ENCODE measurements at regions not wholly inside any gene's neighbourhood (a gene's known extent, or its start where the extent isn't known, plus 50 kb on each side); places are given as distances from the start of the nearest gene placed in this dataset.
A peak's percentile ranks its signal among the peaks of the same experiment; 100 is the strongest.
"Not testable (repeated sequence)": the region's sequence is repeated elsewhere in the genome, so short reads cannot be mapped to it uniquely, and the experiment has no call there.

DNA sequence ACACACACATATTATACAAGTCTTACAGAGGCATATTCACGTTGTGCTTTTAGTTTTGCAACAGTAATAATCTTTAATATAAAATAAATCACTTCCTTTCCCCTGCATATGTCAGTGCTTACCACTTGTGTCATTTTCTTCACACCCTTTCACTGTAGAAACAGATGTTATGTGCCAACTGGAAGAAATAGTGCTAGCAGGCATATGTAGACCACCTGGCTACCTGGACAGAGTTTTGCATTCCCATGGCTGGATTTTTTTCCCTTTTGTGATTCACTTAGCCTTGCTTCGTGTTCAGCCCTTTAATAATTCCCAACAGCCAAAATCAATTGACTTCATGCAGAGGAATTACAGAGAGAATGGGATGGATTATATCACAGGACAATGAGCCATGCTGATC is 399.1 kb upstream of the SPRY2 start:
- no peak for DNase-seq

GRCh38 chr13:80737513-80737912 is 396.6 kb upstream of the SPRY2 start:
- DNase-seq: no peak

- DNase-seq: no peak
Measured at GRCh38 chr13:80727321-80727975, 386.5 kb upstream of the SPRY2 start.

DNA sequence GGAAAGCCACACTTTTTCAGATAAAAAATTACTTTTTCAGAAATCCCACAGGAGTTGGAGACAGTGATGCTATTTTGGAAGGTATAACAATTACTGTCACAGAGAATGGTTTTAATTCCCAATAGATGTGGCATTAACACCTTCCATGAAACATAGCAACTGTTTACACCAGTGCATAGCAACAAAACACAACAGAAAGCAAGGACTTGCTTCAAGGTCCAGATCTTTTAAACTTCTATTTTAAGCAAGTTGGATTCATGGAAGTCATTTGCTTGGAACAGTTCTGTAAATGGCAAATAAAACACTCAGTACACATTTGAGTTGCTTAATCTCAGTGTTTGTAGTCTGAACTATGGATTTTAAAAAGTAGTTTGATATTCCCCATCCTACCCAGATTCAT is 385.9 kb upstream of the SPRY2 start:
- no peak for DNase-seq

DNA sequence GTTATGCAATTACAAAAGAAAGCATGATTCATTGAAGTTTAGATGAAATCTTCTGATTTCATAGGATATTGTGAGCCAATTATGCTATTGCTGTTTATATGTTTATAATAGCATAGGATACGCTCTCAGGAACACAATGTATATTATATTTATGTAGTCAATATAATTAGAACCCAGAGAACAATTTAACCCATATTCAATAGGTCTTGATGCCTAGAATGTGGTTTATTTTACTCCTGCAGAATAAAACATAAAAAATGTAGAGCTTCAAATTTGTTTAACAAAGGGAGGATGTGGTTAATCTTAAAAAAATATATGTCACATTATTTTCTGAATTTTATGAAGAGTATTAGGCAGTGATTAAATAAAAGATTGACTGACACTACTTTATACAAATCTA is 380.8 kb upstream of the SPRY2 start:
- DNase-seq: no peak

DNA sequence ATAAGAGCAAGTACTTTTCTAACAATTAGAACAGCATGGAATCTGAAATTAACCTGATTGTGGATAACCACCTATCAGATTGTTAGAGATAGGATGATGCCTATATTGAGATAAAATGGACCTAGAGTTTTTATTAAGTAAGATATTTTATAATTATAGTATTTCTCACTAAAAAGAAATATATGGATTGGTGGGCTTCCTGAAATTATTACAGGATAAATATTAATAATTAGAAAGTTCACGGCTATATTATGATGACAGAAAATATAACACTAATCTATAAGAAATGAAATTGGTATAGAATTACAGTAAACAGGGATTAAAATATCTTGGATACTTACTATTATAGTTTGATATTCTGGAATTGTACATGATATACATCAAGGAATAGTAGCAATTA is 378.0 kb upstream of the SPRY2 start:
- no peak for DNase-seq

GRCh38 chr13:80717776-80718175 is 376.9 kb upstream of the SPRY2 start:
- DNase-seq: no peak

DNA sequence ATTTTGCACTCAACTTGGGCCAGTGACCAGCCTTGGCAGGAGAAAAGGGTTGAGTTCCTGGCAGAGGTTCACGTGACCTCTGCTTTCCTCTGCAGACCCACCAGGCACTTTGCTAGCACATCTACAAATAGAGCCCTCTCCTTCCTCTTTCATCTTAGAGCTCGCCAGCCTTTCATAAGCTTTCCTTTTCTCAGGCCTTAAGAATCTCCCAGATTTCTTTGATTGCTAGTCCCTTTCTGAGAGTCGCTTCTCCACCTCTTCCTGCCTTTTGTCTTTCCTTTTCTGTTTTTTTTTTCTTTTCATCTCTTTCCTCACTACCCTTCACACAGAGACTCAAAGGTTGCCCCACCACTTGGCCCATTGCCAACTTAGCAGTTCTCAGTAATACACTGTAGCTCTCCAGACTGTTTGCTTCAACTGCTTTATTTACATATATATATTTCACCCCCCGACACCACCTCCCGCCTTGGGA is 375.7 kb upstream of the SPRY2 start:
- peak; percentile 50 for DNase-seq

- DNase-seq: no peak
Measured at GRCh38 chr13:80712026-80712425, 371.1 kb upstream of the SPRY2 start.

DNA sequence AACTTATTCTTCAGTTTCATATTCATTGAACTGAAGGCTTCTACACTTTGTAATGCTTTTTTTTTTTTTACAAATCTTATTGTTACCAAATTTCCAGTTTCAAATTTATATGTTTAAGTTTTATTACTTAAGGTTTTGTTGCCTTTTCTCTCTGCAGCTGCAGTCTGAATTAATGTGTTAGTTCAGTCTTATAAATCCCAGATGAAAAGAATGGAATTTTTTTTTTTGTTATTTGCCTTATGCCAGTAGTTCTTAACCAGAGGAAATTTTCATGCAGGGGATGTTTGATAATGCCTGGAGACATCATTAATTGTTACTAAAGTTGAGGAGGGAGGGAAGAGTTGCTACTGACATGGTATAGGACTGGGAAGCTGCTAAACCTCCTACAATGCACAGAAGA is 367.9 kb upstream of the SPRY2 start:
- no peak for DNase-seq

- DNase-seq: no peak
Measured at GRCh38 chr13:80707000-80707983, 366.4 kb upstream of the SPRY2 start.

- no peak for DNase-seq
Measured at GRCh38 chr13:80706164-80706471, 365.2 kb upstream of the SPRY2 start.

- no peak for DNase-seq
Measured at GRCh38 chr13:80705371-80706163, 364.6 kb upstream of the SPRY2 start.

DNA sequence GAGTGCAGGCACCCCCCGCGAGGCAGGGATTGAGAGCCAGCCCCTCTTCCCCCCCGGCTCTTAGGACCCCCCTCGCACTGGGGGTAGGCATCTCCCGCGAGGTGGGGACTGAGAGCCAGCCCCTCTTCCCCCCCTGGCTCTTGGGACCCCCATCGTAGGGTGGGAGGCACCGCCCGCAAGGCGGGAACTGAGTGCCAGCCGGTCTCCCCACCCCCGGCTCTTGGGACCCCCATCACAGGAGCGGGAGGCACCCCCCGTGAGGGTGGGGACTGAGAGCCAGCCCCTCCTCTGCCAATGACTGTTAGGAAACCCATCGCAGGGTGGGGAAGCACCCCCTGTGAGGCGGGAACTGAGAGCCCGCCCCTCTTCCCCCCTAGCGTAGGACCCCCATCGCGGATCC is 363.4 kb upstream of the SPRY2 start:
- DNase-seq: no peak

- DNase-seq: no peak
Measured at GRCh38 chr13:80695841-80696240, 354.9 kb upstream of the SPRY2 start.

DNA sequence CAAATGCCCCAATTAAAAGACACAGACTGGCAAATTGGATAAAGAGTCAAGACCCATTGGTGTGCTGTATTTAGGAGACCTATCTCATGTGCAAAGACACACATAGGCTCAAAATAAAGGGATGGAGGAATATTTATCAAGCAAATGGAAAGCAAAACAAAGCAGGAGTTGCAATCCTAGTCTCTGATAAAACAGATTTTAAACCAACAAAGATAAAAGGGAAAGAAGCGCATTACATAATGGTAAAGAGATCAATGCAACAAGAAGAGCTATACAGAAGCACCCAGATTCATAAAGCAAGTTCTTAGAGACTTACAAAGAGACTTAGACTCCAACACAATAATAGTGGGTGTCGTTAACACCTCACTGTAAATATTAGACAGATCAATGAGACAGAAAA is 350.9 kb upstream of the SPRY2 start:
- DNase-seq: not testable (repeated sequence)

DNA sequence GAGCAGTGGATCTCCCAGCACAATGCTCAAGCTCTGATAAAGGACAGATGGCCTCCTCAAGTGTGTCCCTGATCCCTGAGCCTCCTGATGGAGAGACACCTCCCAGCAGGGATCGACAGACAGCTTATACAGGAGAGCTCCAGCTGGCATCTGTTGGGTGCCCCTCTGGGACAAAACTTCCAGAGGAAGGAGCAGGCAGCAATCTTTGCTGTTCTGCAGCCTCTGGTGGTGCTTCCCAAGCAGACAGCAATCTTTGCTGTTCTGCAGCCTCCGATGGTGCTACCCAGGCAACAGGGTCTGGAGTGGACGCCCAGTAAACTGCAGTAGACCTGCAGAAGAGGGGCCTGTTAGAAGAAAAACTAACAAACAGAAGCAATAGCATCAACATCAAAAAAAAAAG is 349.3 kb upstream of the SPRY2 start:
- no peak for DNase-seq

- DNase-seq: no peak
Measured at GRCh38 chr13:80688593-80688992, 347.7 kb upstream of the SPRY2 start.

DNA sequence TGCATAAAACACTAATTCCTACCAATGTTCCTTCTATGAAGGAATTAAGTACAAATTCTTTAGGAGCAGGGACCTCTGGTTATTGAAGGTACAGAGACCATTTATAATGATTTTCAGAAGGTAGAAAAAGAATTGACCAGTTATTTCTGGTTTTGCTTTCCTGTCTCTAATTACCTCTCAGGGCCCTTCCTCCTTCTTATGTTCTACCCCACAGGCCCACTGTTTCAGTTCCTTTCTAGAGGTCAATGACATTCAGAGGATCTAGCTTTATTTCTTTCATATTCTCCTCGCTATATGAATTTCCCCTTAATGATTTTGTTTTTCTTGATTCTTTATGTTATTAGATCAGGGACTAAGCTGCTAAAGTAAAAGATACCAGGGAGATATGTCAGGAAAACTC is 345.0 kb upstream of the SPRY2 start:
- no peak for DNase-seq

DNA sequence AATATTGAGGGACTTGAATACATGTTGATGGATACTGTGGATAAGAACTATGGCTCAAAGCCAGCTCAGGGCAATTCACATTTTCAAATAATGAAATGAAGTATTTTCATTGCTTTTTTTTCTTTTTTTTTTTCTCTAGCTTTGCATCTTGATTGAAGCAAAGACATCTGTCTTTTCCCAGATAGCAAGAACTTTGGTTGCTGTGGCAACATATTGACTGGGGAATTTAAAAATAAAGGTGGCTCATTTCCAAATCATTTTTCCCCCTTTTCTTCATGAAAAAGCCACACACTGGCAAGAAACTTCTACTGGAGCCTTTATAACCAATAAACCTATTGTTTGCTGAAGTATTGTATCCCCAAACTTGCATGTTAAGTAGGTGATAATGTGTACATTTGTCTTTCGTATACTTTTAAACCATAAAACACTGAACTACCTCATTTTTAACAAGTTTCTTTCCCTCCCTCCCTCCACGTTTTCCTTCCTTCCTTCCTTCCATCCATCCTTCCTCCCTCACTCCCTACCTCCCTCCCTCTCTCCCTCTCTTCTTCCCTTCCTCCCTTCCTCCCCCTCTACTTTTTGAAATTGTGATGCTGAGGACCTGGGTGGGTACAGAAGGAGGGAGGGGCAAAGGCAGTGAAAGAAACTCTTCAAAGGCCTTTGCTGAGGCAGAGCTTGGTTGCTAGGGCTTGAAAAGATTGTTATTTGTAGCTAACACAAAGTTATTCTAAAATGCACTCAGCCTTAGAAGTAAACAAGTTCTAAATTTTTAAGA is 343.5 kb upstream of the SPRY2 start:
- DNase-seq: no peak

- no peak for DNase-seq
Measured at GRCh38 chr13:80680786-80681366, 339.9 kb upstream of the SPRY2 start.

- no peak for DNase-seq
Measured at GRCh38 chr13:80679423-80679822, 338.5 kb upstream of the SPRY2 start.
